HG02571 (cell line): ENCODE measurements at regions not wholly inside any gene's neighbourhood (a gene's known extent, or its start where the extent isn't known, plus 50 kb on each side); places are given as distances from the start of the nearest gene placed in this dataset.
"Not testable (repeated sequence)": the region's sequence is repeated elsewhere in the genome, so short reads cannot be mapped to it uniquely, and the experiment has no call there.

Experiments used
- ATAC-seq: cut with Tn5 transposase; IDR thresholded peaks from one replicate; pipeline ENCODE4 v1.9.1; 2021; ENCODE audit warnings: mild to moderate bottlenecking, moderate library complexity; ENCODE audit not compliant: unreplicated experiment

GRCh38 chr1:182235952-182236650 is 155.5 kb downstream of the GLUL start:
- no peak for ATAC-seq

DNA sequence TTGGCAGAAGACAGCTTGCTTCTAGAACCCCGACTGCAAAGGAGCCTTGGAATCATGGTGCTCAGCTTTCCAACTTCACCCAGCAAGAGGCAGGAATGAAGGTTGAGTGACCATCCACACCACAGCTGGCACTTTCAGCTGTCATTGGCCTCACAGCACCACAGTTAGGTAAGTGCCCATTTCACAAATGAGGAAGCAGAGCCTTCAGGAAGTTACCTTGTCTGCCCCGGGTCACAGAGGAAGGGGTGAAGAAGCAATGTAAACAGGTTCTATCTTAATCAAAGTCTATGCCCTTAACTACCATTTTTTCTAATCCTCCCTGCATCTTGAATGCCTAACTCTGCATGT is 156.0 kb downstream of the GLUL start:
- ATAC-seq, result no peak

DNA sequence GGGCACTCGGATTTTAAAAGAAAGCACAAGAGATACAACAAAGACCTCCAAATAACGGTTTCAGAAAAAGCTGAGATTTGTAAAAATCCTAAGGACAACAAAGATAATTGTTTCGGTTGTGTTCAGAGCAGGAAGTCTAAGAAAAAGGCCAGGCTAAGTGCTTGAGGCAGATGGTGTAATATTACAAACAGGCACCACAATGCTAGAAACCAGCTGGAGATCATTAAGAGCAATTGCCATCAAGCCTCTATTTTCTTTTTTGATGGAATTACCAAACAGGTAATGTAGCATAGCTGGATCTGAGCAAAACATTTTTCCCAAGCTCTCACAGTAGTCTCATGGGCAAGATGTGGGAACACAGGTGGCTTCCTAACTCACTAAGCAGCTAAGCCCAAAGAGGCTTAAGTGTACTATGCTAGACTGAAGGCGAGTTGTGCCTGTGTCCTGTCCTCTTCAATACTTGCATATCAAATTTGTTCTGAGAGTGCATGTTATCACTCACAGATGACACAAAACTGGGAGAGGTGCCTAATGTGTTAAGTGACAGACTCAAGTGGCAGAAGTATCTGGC is 161.6 kb downstream of the GLUL start:
- ATAC-seq, result no peak

DNA sequence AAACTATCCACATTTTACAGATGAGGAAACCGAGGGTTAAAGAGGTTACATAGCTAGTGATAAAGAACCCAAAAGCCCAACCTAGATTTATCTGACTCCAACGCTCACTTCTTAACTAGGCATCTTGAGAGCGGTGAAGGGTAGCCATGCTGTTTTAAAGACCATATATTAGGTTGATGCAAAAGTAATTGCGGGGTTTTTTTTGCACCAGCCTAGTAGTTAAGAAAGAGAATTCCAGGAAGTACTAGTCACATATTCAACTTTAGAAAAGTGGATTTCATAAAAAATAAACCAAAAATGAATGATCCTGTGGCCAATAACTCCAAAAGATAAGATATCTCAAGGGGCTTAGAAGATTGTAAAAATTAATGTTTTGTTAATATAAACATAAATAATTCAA is 162.1 kb downstream of the GLUL start:
- ATAC-seq, result no peak

- ATAC-seq, result no peak
Measured at GRCh38 chr1:182227864-182228547, 163.6 kb downstream of the GLUL start.

DNA sequence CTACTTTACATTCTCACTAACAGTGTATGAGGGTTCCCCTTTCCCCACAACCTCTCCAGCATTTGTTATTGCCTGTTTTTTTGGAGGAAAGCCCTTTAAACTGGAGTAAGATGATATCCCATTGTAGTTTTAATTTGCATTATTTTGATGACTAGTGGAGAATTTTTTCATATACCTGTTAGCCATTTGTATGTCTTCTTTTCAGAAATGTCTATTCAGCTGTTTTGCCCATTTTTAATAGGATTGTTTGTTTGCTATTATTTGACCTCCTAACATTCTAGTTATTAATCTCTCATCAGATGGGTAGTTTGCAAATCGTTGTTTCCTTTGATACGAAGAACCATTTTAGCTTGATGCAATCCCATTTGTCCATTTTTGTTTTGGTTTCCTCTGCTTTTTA is 165.0 kb downstream of the GLUL start:
- ATAC-seq, result no peak

DNA sequence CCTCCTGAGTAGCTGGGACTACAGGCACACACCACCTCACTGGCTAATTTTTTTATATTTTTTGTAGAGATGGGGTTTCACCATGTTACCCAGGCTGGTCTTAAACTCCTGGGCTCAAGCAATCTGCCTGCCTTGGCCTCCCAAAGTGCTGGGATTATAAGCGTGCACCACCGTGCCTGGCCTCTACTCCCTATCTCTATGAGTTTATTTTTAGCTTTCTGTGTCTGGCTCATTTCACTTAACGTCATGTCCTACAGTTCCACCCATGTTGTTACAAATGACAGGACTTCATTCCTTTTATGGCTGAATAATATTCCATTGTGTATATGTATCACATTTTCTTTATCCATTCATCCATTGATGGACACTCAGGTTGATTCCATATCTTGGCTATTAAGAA is 164.2 kb upstream of the ZNF648 start:
- not testable (repeated sequence) for ATAC-seq

DNA sequence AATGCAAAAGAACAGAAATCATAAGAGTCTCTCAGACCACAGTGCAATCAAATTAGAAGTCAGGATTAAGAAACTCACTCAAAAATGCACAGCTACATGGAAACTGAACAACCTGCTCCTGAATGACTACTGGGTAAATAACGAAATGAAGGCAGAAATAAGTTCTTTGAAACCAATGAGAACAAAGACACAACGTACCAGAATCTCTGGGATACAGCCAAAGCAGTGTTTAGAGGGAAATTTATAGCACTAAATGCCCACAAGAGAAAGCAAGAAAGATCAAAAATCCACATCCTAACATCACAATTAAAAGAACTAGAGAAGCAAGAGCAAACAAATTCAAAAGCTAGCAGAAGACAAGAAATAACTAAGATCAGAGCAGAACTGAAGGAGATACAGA is 160.5 kb upstream of the ZNF648 start:
- ATAC-seq, result not testable (repeated sequence)

DNA sequence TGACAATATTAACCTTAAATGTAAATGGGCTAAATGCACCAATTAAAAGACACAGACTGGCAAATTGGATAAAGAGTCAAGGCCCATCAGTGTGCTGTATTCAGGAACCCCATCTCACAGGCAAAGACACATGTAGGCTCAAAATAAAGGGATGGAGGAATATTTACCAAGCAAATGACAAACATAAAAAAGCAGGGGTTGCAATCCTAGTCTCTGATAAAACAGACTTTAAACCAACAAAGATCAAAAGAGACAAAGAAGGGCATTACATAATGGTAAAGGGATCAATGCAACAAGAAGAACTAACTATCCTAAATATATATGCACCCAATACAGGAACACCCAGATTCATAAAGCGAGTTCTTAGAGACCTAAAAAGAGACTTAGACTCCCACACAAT is 159.9 kb upstream of the ZNF648 start:
- ATAC-seq, result not testable (repeated sequence)

DNA sequence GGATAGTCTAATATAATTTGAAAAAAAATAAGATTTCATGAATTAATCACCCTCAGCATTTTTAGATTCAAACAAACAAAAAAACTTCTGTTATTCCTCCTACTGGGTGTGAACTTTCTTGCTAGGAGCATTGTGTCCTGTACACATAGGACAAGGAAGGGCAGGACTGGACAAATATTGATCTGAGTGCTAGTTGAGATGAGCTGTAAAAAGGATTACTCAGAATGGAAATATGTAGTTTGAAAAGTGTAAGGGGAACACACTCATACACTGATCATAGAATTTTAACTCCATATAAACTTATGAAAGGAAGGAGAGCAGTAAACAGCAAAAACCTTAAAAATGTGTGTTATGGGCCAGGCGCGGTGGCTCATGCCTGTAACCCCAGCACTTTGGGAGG is 156.5 kb upstream of the ZNF648 start:
- ATAC-seq, result no peak

DNA sequence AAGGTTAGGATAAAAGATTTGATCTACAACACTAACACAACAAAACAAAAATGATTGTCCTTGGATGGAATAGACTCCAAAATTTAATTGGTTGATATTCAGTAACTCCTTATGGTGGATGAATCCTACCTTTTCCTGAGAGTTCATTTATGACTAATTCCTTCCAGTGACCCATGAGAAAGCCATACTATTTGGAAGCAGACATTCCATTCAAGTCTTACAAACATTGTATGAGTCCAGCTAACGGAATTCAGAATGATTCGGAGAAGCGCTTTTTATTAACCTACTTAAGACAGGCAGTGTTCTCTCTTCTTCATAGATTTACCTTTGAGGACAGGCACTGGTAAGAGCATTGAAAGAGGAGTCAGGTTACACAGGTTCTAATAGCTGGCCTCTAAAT is 155.6 kb upstream of the ZNF648 start:
- ATAC-seq, result no peak

- no peak for ATAC-seq
Measured at GRCh38 chr1:182215764-182216163, 154.3 kb upstream of the ZNF648 start.

DNA sequence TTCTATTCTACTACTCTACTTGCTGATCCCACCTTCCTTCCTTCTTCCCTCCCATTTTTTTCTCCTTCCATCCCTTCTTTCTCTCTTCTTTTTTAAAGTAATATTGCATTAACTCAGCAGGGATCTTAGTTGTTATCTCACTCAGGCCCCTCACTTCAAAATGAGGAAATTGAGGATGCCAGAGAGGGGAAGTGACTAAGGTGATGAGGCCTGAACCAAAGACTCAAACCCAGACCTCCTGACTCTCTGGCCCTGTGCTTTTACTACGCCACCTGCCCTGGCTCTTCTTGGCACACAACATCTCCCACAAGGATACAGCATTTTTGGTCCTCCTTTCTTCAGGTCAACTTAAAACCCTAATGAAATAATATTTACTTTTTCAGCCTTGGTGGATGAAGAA is 151.7 kb upstream of the ZNF648 start:
- ATAC-seq, result no peak

- ATAC-seq, result no peak
Measured at GRCh38 chr1:182211386-182211785, 149.9 kb upstream of the ZNF648 start.

DNA sequence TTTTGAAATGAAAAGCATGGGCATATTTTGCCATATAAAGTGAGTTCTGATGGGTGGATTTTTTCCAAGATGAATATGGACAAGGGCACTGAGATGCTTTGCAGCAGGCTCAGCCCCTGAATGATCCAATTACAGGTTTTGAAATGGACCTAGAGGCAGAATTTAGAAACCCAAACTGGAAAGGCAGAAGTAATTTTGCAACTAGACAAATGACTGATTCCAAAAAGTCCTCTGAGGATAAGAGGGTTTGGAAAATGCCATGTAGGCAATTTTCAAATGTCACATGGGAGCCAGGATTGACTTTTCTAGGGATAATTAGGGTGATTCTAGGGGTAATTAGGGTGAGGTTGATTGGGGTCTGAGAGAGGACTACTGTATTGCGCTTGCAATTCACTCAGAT is 148.9 kb upstream of the ZNF648 start:
- no peak for ATAC-seq

- ATAC-seq, result no peak
Measured at GRCh38 chr1:182207300-182207699, 145.8 kb upstream of the ZNF648 start.

- ATAC-seq, result no peak
Measured at GRCh38 chr1:182206626-182207239, 145.2 kb upstream of the ZNF648 start.

DNA sequence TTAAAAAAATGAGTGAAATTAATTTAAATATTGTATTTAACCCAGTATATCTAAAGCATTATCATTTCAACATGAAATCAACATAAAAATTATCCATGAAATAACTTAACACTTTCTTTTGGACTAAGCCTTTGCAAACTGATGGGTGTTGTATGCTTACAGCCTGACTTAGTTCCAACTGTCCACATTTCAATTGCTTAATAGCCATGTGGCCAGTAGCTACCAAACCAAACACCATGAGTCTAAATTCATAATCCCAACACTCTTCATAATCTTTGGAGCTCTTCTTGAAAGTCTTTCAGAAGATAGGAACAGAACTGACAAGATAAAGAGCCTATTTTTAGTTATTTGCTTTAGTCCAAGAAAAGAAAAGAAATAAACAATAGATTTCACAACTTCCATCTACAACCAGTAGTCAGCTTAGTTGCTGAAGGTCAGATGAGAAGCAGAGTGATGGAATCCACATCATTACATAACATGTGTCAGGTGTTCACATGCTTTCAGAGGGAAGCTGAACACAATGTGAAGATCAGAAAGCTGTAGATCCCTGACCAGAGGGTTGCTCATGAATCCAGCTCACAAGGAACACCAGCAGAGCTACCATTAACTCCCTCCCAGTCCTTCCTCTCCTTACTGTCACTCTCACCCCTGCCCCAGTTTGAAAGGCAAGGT is 144.0 kb upstream of the ZNF648 start:
- ATAC-seq, result no peak

DNA sequence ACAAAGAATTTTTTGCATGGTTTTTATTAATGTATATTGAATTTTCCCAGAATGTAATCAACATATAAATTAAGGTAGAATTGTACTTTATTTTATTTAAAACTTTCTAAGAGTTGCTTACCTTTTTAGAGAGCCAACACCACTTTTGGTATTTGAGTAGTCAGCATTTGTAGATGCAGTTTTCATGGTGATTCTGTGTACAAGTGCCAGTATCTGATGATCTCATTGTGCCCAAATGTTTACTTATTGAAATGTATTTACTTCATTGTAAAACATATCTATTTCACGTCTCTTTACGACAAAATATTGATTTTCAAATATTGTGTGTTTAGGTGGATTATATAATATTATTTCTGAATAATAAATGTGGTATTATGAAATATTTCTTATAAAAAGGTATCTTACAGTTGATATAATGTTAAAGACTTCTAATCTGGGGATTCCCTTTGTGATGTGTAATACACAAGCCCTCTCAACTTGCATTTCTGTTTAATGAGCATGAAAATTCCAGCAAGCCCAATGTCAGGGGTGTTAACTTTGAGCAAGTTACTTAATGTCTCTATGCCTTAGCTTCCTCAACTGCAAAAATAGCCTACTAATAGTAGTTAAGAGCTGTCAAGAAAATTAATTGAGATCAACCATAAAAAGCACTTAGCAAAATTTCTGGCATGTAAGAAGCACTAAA is 141.8 kb upstream of the ZNF648 start:
- ATAC-seq, result no peak

DNA sequence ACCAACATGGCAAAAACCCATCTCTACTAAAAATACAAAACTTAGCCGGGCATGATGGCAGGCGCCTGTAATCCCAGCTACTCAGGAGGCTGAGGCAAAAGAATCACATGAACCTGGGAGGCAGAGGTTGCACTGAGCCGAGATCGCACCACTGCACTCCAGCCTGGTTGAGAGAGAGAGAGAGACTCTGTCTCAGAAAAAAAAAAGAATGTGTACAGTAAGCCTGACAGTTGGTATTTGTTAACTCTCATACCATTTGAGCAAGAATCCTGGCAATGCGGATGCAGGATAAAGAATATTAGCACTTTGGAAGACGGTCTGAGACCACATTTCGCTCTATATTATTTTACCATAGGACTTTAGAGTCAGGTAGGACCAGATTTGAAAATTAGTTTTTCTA is 140.0 kb upstream of the ZNF648 start:
- ATAC-seq, result not testable (repeated sequence)
